ENCODE measurements at regions not wholly inside any gene's neighbourhood (a gene's known extent, or its start where the extent isn't known, plus 50 kb on each side); places are given as distances from the start of the nearest gene placed in this dataset.

DNA sequence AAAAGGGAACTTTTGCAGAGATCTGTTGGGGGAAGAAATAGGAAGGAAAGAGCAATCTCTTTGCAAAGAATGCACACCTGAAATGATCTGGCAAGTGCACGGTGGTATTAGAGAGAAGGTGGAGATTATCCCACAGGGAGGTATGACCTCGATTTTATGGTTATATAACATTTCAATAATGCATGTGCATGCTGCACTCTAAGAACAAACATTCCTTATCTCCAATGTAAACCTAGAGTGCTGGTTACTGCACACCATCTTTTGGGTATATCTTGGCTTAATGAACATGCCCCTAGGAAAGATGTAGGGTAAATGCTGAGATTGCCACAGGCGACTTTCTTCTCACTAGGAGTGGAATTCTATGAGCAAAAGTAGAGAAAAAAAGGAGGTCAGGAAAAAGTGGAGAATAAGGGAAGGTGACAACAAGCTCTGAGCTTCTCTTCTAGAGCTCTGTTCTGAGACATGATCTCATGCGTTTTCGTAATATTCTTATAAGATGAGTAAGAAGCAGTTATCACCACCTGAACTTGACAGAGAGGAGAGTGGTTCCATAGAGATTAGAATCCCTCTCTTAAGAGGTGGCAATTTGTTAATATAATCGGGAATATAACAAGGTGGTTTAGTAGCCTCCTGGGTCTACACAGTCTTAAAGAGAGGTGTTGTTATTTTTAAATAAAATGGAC, 117.5 kb upstream of the TMC3 start:
- dilution Hi-C loops (cut with MboI; ENCODE audit: extremely low pct_ligation_motif_present, low sequenced_read_pairs), result no loop called here
- H3K4me2 ChIP-seq (ENCODE audit: insufficient read depth, low read length), result no peak overlapping the region
- TF ChIP-seq FOS (IDR thresholded peaks at IDR 0.05; ENCODE audit: borderline replicate concordance, insufficient read depth, low read length) (no peak), POLR2AphosphoS5 (IDR thresholded peaks at IDR 0.05; ENCODE audit: insufficient read depth, low read depth, low read length) (no peak), JUN (IDR thresholded peaks at IDR 0.05; ENCODE audit: borderline replicate concordance, insufficient read depth, insufficient read length, low read depth) (no peak), GATA2 (IDR thresholded peaks at IDR 0.05; ENCODE audit: insufficient read depth, insufficient read length, low read depth, low read length) (no peak), POLR2A (IDR thresholded peaks at IDR 0.05; ENCODE audit: low read depth, low read length) (no peak), EZH2 (IDR thresholded peaks at IDR 0.05; ENCODE audit: borderline replicate concordance, low read depth, low read length, severe bottlenecking) (no peak), MYC (IDR thresholded peaks at IDR 0.05; ENCODE audit: low read depth, low read length) (no peak)
- TF ChIP-seq, protein P1, sequence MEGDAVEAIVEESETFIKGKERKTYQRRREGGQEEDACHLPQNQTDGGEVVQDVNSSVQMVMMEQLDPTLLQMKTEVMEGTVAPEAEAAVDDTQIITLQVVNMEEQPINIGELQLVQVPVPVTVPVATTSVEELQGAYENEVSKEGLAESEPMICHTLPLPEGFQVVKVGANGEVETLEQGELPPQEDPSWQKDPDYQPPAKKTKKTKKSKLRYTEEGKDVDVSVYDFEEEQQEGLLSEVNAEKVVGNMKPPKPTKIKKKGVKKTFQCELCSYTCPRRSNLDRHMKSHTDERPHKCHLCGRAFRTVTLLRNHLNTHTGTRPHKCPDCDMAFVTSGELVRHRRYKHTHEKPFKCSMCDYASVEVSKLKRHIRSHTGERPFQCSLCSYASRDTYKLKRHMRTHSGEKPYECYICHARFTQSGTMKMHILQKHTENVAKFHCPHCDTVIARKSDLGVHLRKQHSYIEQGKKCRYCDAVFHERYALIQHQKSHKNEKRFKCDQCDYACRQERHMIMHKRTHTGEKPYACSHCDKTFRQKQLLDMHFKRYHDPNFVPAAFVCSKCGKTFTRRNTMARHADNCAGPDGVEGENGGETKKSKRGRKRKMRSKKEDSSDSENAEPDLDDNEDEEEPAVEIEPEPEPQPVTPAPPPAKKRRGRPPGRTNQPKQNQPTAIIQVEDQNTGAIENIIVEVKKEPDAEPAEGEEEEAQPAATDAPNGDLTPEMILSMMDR (IDR thresholded peaks at IDR 0.05; ENCODE audit: extremely low read depth in 1 of 2, insufficient read depth in 1 of 2, low read depth in 1 of 2, low read length in 2 of 2), result no peak
- TF ChIP-seq, protein P2, sequence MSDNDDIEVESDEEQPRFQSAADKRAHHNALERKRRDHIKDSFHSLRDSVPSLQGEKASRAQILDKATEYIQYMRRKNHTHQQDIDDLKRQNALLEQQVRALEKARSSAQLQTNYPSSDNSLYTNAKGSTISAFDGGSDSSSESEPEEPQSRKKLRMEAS (IDR thresholded peaks at IDR 0.05; ENCODE audit: insufficient read depth, insufficient read length), result no peak

More for the DNA sequence above, 117.5 kb upstream of the TMC3 start:
- H3K4me3 ChIP-seq (replicated peaks in 1 of 3; ENCODE audit: insufficient read depth in 1 of 3, low read depth in 1 of 3, low read length in 3 of 3), result no peak overlapping the region
- no peak overlapping the region for H3K9ac ChIP-seq (replicated peaks; ENCODE audit: extremely low read depth, insufficient read depth, low read length)
- no peaks in the 10 kb centered on the region for H3K9me3 ChIP-seq (replicated peaks; ENCODE audit: control insufficient read depth, insufficient read depth, low read length)
- H4K20me1 ChIP-seq (replicated peaks; ENCODE audit: control insufficient read depth, extremely low read depth, insufficient read depth, low read length), result no peaks in the 10 kb centered on the region
- H3K27ac ChIP-seq (ENCODE audit: insufficient read depth, low read depth, low read length), result no peak overlapping the region
- no peaks in the 10 kb centered on the region for H3K9me1 ChIP-seq (replicated peaks; ENCODE audit: control insufficient read depth, extremely low read depth, insufficient read depth, low read length)
- ChIA-PET POLR2A (no interaction called here), CTCF (interaction anchor here (1.0 to 1.4 kb wide), 4 partner anchors 10 to 37 kb away, joined by 3 to 6 read pairs (median 4); no protein-coding TSS in a partner anchor)
- H3K27me3 ChIP-seq (ENCODE audit: control insufficient read depth in 2 of 2, insufficient read depth in 2 of 2, low read length in 2 of 2), result no peaks in the 10 kb centered on the region
- DNase-seq (ENCODE audit: low read depth, low spot score) (no peak), FAIRE-seq (no peak)
- H3K79me2 ChIP-seq (ENCODE audit: control insufficient read depth, insufficient read depth, low read length), result no peaks in the 10 kb centered on the region
- H3K36me3 ChIP-seq (ENCODE audit: control insufficient read depth in 2 of 2, extremely low read depth in 1 of 2, insufficient read depth in 2 of 2, low read length in 2 of 2), result no peaks in the 10 kb centered on the region
- peaks cover 4% of the 10 kb centered on the region for H3K4me1 ChIP-seq (ENCODE audit: control insufficient read depth, extremely low read depth, insufficient read depth, low read length)
- BruUV-seq (replicated peaks), result no TSS peak
- no peak overlapping the region for H2AFZ ChIP-seq (ENCODE audit: low read depth, low read length)
- intact Hi-C loops (cut with micrococcal nuclease), result no loop called here
